Omental fat pad (tissue), 3 donors: ENCODE measurements at regions not wholly inside any gene's neighbourhood (a gene's known extent, or its start where the extent isn't known, plus 50 kb on each side); places are given as distances from the start of the nearest gene placed in this dataset.

Source experiments
- ATAC-seq: fragments of 150-250 bp; one replicate; pipeline ENCODE4 v1.9.1; 2016; ENCODE audit warnings: mild to moderate bottlenecking, moderate library complexity; ENCODE audit not compliant: low FRiP score
- DNase-seq: peaks from one replicate; pipeline ENCODE4 v3.0.0-alpha.2; 2019; ENCODE audit warnings: low spot score
- TF ChIP-seq, protein P1 (sequence below), 3 donors: fragments of 450-650 bp; IDR thresholded peaks; one replicate each; pipeline ENCODE4 v1.5.1; 2016 to 2017; ENCODE audit warnings: antibody characterized with exemption in 3 of 3, mild to moderate bottlenecking in 3 of 3, moderate library complexity in 2 of 3

DNA sequence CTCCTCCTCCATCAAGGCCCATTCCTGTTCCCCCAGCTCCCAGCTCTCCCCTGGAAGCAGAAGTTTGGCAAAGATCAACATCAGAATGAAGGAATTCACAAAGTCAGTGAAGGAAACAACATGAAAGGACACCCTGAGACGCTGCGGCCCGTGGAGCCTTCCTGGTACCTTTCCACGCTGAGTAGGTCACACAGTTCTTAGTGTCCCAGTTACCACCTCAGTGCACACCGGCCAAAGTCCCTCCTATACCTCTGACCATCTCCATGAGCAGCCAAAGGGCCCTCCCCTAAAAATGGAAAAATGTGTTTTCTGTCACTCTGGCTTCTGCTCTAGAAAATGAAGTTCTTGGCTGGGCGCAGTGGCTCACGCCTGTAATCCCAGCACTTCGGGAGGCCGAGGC is 191.6 kb upstream of the AGAP1 start:
- DNase-seq (no peak), ATAC-seq (no peak)
- TF ChIP-seq, protein P1, sequence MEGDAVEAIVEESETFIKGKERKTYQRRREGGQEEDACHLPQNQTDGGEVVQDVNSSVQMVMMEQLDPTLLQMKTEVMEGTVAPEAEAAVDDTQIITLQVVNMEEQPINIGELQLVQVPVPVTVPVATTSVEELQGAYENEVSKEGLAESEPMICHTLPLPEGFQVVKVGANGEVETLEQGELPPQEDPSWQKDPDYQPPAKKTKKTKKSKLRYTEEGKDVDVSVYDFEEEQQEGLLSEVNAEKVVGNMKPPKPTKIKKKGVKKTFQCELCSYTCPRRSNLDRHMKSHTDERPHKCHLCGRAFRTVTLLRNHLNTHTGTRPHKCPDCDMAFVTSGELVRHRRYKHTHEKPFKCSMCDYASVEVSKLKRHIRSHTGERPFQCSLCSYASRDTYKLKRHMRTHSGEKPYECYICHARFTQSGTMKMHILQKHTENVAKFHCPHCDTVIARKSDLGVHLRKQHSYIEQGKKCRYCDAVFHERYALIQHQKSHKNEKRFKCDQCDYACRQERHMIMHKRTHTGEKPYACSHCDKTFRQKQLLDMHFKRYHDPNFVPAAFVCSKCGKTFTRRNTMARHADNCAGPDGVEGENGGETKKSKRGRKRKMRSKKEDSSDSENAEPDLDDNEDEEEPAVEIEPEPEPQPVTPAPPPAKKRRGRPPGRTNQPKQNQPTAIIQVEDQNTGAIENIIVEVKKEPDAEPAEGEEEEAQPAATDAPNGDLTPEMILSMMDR (IDR thresholded peaks at IDR 0.05) = no peak

DNA sequence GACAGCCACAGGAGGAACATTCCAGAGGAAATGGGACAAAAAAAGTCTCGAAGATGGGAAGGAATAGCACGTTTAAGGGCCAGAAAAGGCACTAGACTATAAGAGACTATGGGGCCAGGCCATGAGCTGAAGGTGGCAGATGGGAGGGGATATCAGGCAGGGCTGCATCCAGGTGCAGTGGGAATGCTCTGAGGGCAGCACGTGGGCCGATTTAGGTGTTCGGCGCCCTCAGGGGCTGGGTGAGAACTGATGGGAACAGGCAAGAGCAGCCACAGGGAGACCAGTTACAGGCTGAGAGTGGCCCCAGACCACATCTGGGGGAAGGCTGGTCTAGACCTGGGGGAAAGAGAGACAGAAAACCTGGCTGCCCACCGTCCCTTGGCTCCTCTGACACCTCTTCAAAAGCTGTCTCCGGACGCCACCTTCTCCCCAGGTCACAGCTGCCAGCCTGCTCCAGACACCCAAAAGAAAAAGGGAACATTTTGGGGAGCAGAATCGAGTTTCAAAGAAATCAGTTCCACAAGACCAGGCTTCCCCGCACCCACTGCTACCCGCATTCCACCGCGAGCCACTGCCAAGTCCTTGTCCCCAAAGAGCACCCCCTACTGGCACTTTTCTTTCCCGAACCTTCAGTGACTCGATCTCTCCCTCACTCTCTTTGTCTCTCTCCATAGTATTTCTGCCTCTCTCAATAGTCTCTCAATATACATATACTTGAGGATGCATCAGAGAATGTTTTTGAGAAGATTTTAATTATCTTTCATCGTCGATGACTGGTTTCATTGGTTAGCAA is 190.1 kb upstream of the AGAP1 start:
- DNase-seq (no peak), ATAC-seq (no peak)

DNA sequence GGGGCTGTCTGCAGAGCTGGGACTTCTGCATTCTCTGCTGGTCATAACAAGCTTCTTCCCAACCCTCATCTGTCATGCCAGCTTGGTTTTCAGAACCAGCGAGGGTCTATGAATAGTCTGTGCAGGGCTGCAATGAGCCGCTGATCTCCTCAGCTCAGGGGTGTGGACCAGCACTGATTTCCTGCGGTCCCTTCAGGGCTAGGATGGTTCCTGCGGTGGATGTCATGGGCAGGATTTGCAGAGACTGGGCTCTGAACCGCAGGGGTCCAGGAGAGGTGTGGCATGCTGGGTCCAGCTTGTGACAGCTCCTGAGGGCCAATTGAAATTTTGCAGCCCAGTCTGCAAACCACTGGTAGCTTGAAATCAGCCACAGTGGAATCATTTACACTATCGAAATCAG is 188.2 kb upstream of the AGAP1 start:
- DNase-seq = no peak
- TF ChIP-seq, protein P1 (IDR thresholded peaks at IDR 0.05) = no peak
- ATAC-seq = no peak

More for the DNA sequence above, 190.1 kb upstream of the AGAP1 start:
- TF ChIP-seq, protein P1 (IDR thresholded peaks at IDR 0.05) = no peak

DNA sequence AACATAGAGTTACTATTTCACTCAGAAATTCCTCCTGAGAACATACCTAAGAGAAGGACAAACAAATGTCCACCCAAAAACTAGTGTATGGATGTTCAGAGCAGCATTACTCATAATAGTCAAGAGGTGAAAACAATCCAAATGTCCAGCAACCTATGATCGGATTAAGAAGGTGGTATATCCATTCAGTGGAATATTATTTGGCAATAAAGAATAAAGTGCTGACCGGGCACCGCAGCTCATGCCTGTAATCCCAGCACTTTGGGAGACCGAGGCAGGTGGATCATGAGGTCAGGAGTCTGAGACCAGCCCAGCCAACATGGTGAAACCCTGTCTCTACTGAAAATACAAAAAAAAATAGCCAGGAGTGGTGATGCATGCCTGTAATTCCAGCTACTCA is 182.8 kb upstream of the AGAP1 start:
- TF ChIP-seq, protein P1 (IDR thresholded peaks at IDR 0.05) = no peak
- no peak for ATAC-seq
- DNase-seq = no peak

DNA sequence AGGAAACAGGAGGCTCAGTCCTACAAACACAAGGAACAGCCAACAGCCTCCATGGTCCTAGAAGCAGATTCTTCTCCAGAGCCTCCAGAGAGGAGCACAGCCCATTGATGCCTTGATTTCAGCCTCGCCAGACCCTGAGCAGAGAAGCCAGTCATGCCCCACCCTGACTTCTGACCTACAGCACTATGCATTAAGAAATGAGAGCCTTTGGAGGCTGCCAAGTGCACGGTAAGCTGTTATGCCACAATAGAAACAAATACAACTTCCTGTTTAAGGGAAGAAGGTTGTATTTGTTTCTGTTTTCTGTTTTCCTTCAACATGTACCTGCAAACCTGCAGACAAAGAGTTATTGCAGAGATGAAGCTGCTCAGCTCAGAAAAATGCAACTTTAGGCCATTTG is 181.3 kb upstream of the AGAP1 start:
- TF ChIP-seq, protein P1 (IDR thresholded peaks at IDR 0.05) = no peak
- ATAC-seq (no peak), DNase-seq (no peak)

DNA sequence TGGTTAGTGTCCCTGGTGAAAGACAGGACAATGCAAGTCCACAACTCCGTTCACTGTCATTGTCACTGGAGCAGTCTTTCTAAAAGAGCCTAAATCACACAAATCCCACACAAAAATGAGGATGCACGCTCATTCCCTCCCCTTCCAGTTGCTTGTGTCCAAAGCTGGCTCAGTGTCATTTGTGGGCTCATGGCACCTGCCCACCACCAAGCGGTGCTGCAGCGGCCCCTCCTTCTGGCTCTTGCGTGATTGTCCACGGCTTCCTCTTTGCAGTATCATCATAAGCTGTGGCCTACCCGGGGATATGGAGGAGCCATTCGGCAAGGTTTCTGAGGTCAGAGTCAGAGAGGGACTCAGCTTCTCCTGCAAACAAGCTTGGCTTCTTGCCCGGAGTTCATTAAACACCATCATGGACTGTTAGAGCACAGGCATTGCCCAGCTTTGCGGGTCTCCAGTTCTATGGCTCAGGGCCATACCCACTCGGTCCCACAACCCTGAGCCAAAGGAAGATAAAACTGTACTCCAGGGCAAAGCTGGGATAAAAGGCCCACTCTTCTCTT is 179.4 kb upstream of the AGAP1 start:
- no peak for ATAC-seq
- TF ChIP-seq, protein P1 (IDR thresholded peaks at IDR 0.05) = no peak
- no peak for DNase-seq

DNA sequence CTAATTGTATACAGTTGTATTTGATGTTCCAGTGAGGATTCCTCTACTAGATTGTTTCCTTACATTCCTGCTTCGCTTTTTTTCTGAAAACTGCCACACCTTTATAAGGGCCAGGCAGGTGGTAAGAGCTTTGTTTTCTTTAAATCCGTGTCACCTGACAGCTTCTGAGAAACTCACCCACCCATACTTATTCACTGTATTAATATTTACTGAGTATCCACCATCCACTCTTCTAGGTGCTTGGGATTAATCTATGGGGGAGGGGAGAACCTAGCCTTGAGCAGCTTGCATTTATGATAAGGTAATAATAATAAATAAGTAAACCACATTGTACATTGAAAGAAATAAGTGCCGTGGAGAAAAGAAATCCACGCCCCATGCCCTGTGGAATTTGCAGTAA is 174.7 kb upstream of the AGAP1 start:
- no peak for DNase-seq
- TF ChIP-seq, protein P1 (IDR thresholded peaks at IDR 0.05) = no peak
- no peak for ATAC-seq
